SK-N-SH treated with all-trans-retinoic acid at 6 μM for 48 hours (cell line): ENCODE measurements at regions not wholly inside any gene's neighbourhood (a gene's known extent, or its start where the extent isn't known, plus 50 kb on each side); places are given as distances from the start of the nearest gene placed in this dataset.

Experiments
- BACH2 ChIP-seq: fragments of 250-450 bp; sonication (Bioruptor Pico); IDR thresholded peaks from 2 replicates; pipeline ENCODE4 v1.9.0; 2021; ENCODE audit warnings: mild to moderate bottlenecking, borderline replicate concordance
- CREB5 ChIP-seq: fragments of 250-450 bp; sonication (Bioruptor Pico); IDR thresholded peaks from 2 replicates; pipeline ENCODE4 v1.5.1; 2020; ENCODE audit warnings: low read depth, mild to moderate bottlenecking, moderate library complexity
- GLIS3 ChIP-seq: fragments of 250-450 bp; sonication (Bioruptor Pico); IDR thresholded peaks from 2 replicates; pipeline ENCODE4 v1.5.0; 2020; ENCODE audit warnings: mild to moderate bottlenecking, moderate library complexity
- OSR1 ChIP-seq: fragments of 250-450 bp; sonication (Bioruptor Pico); IDR thresholded peaks from 2 replicates; pipeline ENCODE4 v1.8.0; 2022; ENCODE audit warnings: moderate library complexity, mild to moderate bottlenecking, inconsistent platforms
- PATZ1 ChIP-seq: fragments of 250-450 bp; sonication (Bioruptor Pico); IDR thresholded peaks from 2 replicates; pipeline ENCODE4 v1.8.0; 2020; ENCODE audit warnings: mild to moderate bottlenecking, moderate library complexity, borderline replicate concordance
- PPARA ChIP-seq: fragments of 250-450 bp; sonication (Bioruptor Pico); IDR thresholded peaks from 2 replicates; pipeline ENCODE4 v1.5.0; 2020; ENCODE audit warnings: mild to moderate bottlenecking, borderline replicate concordance
- RARB ChIP-seq: fragments of 250-450 bp; sonication (Bioruptor Pico); IDR thresholded peaks from 2 replicates; pipeline ENCODE4 v1.8.0; 2021; ENCODE audit warnings: mild to moderate bottlenecking, moderate library complexity
- TCF4 ChIP-seq: fragments of 250-450 bp; sonication (Bioruptor Pico); IDR thresholded peaks from 2 replicates; pipeline ENCODE4 v1.8.0; 2021; ENCODE audit warnings: mild to moderate bottlenecking, moderate library complexity, borderline replicate concordance
- TOX ChIP-seq: fragments of 250-450 bp; sonication (Bioruptor Pico); IDR thresholded peaks from 2 replicates; pipeline ENCODE4 v1.8.0; 2021; ENCODE audit warnings: mild to moderate bottlenecking, moderate library complexity, borderline replicate concordance
- TSHZ2 ChIP-seq: fragments of 250-450 bp; sonication (Bioruptor Pico); IDR thresholded peaks from 2 replicates; pipeline ENCODE4 v1.5.0; 2020; ENCODE audit warnings: mild to moderate bottlenecking, moderate library complexity
- ZFP3 ChIP-seq: fragments of 250-450 bp; sonication (Bioruptor Pico); IDR thresholded peaks from 2 replicates; pipeline ENCODE4 v1.5.0; 2020; ENCODE audit warnings: mild to moderate bottlenecking, moderate library complexity
- ZFP30 ChIP-seq: fragments of 450-650 bp; formaldehyde crosslinking; IDR thresholded peaks from 2 replicates; pipeline ENCODE4 v1.5.0; 2022; ENCODE audit warnings: mild to moderate bottlenecking, moderate library complexity
- ZNF70 ChIP-seq: fragments of 450-650 bp; formaldehyde crosslinking; IDR thresholded peaks from 2 replicates; pipeline ENCODE4 v1.5.0; 2020; ENCODE audit warnings: mild to moderate bottlenecking, moderate library complexity

- TF ChIP-seq TSHZ2 = no peak
- TF ChIP-seq GLIS3 (CRISPR knock-in tag) = no peak
- no peak for TF ChIP-seq BACH2 (CRISPR knock-in tag)
- no peak for TF ChIP-seq ZFP3 (CRISPR knock-in tag)
- TF ChIP-seq PATZ1 = no peak
- no peak for TF ChIP-seq RARB (CRISPR knock-in tag)
- no peak for TF ChIP-seq TCF4 (CRISPR knock-in tag)
- TF ChIP-seq PPARA (CRISPR knock-in tag) = no peak
- TF ChIP-seq TOX (CRISPR knock-in tag) = no peak
- TF ChIP-seq OSR1 (CRISPR knock-in tag) = no peak
- TF ChIP-seq ZNF70 (CRISPR knock-in tag) = no peak
- TF ChIP-seq ZFP30 (CRISPR knock-in tag) = no peak
- TF ChIP-seq CREB5 = no peak
These were observed 106.7 kb upstream of the DTNBP1 start for GRCh38 chr6:15769511-15770018.
